Neural progenitor cell (in vitro differentiated cells): ENCODE measurements at regions not wholly inside any gene's neighbourhood (a gene's known extent, or its start where the extent isn't known, plus 50 kb on each side); places are given as distances from the start of the nearest gene placed in this dataset.

ENCODE experiments used
- EZH2 ChIP-seq: fragments of 200-600 bp; sonication (generic); IDR thresholded peaks from 2 replicates; pipeline ENCODE4 v1.6.1; 2017; ENCODE audit warnings: antibody characterized with exemption, mild to moderate bottlenecking, moderate library complexity
- TF ChIP-seq, protein P1 (sequence below): fragments of 200-600 bp; sonication (generic); IDR thresholded peaks from 2 replicates; pipeline ENCODE4 v1.5.1; 2017; ENCODE audit warnings: antibody characterized with exemption, mild to moderate bottlenecking

DNA sequence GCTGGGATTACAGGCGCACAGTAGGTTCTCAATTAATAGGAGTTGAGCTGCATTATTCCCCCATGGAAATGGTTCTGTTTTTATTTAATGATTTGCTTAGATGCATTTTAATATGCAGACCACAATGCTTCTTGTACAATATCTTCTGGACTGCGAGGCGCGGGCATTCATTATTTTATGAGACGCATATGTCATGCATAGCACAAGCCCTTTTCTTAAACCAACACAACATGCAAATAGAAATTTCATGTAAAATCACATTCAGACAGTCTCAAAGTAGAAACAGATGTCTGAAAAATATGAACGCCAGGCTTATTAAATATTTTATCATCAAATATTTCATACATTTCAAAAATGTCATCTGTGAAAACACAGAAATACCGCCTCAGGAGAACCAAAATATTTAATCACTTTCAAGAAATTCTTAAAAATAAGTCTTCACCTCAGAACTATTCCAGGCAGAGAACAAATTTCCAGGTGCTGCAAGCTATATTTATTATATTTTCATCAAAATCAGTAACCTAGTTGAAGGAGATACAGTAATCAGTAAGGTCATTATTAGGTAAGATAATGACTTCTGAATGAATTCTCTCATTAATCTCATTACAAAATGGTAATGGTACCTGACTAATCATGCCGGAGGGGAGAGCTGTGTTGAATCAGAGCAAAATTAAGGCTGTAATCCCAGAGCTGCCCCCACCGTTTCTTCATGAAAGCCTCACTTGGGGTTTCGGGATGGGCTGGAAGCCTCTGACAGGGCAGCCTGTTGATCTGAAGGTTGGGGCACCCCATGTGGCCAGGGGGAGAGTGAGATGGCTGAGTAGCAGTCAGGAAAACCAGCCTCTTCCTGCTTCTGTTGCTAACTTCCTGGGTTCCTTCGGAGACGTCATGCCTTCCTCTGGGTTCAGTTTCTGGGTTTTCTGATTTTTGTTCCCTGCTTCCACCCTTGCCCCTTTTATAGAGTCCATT is 133.9 kb upstream of the ZNF618 start:
- TF ChIP-seq, protein P1, sequence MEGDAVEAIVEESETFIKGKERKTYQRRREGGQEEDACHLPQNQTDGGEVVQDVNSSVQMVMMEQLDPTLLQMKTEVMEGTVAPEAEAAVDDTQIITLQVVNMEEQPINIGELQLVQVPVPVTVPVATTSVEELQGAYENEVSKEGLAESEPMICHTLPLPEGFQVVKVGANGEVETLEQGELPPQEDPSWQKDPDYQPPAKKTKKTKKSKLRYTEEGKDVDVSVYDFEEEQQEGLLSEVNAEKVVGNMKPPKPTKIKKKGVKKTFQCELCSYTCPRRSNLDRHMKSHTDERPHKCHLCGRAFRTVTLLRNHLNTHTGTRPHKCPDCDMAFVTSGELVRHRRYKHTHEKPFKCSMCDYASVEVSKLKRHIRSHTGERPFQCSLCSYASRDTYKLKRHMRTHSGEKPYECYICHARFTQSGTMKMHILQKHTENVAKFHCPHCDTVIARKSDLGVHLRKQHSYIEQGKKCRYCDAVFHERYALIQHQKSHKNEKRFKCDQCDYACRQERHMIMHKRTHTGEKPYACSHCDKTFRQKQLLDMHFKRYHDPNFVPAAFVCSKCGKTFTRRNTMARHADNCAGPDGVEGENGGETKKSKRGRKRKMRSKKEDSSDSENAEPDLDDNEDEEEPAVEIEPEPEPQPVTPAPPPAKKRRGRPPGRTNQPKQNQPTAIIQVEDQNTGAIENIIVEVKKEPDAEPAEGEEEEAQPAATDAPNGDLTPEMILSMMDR = no peak
- TF ChIP-seq EZH2 = no peak
